Epidermal melanocyte (primary cell): ENCODE measurements at regions not wholly inside any gene's neighbourhood (a gene's known extent, or its start where the extent isn't known, plus 50 kb on each side); places are given as distances from the start of the nearest gene placed in this dataset.
"Not testable (repeated sequence)": the region's sequence is repeated elsewhere in the genome, so short reads cannot be mapped to it uniquely, and the experiment has no call there.

Source experiments
- DNase-seq: peaks from one replicate; pipeline ENCODE4 v3.0.0; 2011; ENCODE audit warnings: low spot score; ENCODE audit not compliant: insufficient read length

GRCh38 chr16:52104993-52105392 lies 441.9 kb downstream of the TOX3 start:
- DNase-seq: not testable (repeated sequence)

GRCh38 chr16:52103791-52104190 lies 443.2 kb downstream of the TOX3 start:
- DNase-seq: no peak

DNA sequence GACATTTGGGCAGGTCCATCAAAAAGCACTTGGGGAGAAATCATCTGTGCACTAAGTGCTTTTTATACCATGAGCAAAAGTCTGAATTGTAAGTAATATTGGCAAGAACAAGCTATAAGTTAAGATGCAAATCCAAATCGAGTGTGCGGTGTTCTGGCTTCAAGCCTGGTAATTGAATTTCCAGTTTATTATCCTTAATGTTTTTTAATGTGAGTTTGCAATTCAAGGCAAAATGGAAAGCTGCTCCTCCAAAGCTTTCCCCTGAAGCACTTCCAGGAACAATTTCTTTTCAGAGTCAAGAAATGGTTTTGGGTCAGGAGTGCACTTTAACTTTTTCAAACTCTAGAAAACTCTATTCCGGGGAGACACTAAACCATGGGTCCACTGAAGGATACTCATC lies 445.7 kb downstream of the TOX3 start:
- no peak for DNase-seq

- DNase-seq: no peak
Observed at GRCh38 chr16:52099382-52099781, 447.6 kb downstream of the TOX3 start.

GRCh38 chr16:52095471-52095870 lies 451.5 kb downstream of the TOX3 start:
- DNase-seq: no peak

DNA sequence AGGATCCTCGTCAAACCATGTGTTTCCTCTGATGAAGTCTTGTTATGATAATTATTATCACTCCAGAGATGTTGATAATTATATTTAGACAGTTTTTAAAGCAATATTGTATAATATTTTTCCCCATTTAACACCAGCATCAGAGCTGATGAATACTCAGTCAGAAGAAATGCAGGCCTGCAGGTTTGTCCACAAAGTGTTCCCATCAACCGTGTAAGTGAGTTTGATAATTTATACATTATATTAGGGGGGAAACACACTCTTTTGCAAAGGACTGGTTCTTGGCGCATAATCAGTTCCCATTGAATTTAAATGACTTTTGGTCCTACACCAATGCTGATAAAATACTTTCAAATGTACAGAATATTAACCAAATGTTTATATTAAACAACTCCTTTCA lies 454.8 kb downstream of the TOX3 start:
- no peak for DNase-seq

DNA sequence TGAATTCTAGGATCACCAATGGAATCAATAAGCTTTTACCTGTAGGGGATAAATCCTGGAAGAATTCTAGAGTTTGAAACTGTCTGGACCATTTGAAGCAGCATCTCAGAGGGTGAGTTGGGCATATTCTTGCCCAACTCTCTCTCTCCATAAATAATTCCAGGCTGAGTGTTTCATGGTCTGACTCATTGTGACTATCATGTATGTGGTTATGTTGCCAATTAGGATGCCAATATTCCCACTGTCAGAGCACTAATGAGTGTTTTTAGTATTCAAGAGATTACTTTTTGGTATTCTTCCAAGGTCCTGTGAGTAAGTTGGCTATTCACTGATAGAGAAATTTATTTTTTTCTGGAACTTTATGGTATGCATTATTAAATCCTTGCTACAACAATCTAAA lies 456.9 kb downstream of the TOX3 start:
- DNase-seq: no peak

GRCh38 chr16:52089476-52089875 lies 457.5 kb downstream of the TOX3 start:
- no peak for DNase-seq

DNA sequence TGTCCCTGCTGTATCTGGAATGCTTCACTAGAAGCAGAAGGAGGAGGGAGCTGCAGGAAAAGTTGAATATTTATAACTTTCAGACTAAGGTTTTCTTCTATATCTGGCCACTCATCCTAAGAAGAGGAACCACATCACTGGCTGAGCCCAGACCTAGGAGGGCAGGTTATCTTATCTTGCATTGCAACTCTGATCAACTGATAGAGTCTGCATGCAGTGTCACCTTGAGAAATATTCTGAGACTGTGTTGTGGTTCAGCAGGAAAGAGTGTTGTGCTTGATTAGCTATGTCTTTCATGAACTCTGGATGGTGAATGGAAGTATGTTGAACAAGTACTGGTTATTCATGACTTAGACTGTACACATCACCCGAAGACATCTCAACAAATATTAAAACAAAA lies 460.0 kb downstream of the TOX3 start:
- no peak for DNase-seq

DNA sequence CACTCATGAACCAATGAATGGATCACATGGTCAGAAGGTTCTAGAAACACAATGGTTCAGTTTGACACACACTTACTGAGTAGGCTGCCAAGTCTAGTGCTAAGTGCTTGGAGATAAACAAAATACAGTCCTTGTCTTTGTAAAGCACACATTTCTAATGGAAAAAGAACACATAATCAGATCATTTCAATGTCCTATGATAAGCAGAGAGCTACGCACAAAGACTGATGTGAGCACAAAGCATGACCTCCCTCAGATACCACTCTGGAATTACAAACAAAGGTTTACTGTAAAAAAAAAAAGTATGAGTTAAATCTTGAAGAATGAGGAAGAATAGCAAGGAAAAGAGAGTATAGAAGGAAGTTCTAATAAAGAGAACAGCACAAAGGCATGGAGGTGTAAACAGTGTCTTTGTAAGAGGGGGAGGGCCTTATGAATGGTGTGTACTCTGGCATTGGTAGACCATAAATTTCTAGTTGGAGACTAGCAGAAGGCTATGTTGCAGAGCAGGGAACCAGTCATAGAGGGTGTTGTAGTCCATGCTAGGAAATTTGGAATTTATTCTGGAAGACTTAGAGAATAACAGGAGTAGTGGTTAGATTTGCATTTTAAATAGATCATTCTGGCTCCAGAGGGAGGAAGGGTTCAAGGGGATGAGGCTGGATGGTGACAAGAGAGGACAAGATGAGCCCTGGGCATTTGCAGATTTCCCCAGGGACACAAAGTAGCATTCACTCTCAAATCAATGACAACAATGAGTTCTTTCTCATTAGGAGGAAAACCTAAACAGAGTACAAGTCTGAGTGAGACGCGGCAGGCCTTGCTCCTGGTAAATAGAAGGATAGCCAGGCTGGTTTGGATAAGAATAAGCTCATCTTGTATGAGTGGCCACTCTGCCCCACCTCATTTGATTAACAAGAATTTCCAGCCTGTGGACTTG lies 468.0 kb downstream of the TOX3 start:
- DNase-seq: no peak

- DNase-seq: no peak
Observed at GRCh38 chr16:52077607-52078006, 469.3 kb downstream of the TOX3 start.

GRCh38 chr16:52076801-52077201 lies 470.1 kb downstream of the TOX3 start:
- no peak for DNase-seq

DNA sequence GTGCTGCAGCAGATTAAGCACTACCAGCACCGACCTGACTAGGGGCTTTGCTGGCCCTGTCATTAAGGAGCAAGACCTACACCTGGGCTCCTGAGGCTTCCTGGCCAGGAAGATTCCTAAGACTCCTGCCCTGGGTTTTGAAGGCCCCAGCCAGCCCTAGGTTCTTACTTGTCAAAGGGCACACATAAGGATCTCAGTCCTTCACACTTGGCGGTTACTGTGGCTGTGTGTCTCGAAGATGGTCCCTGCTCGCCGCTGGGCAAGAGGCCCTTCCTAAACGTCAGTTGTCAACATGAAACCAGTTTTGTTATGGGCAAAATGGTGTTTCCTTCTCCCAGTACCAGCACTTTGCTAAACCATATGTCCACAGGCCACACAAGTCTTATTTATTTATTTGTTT lies 470.6 kb downstream of the TOX3 start:
- no peak for DNase-seq

- DNase-seq: no peak
Observed at GRCh38 chr16:52074133-52074532, 472.8 kb downstream of the TOX3 start.

DNA sequence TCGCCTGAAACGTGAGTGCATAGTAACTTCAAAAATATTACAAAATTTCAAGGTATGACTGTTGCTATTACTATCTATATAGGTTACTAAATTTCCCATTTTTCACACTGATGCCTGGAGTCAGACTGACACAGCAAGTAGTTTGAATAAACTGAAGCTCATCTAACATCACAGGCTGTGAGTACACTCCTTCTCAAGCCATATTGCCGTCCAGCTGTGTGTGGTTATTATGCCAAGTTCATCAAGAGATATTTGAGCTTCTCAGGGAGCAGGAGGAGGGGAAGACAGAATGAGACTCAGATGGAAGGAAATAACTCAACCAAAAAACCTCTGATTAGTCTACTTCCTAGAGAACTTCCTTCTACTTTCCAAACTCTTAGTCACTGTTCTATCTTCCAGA lies 473.9 kb downstream of the TOX3 start:
- DNase-seq: no peak

- no peak for DNase-seq
Observed at GRCh38 chr16:52071101-52071500, 475.8 kb downstream of the TOX3 start.

DNA sequence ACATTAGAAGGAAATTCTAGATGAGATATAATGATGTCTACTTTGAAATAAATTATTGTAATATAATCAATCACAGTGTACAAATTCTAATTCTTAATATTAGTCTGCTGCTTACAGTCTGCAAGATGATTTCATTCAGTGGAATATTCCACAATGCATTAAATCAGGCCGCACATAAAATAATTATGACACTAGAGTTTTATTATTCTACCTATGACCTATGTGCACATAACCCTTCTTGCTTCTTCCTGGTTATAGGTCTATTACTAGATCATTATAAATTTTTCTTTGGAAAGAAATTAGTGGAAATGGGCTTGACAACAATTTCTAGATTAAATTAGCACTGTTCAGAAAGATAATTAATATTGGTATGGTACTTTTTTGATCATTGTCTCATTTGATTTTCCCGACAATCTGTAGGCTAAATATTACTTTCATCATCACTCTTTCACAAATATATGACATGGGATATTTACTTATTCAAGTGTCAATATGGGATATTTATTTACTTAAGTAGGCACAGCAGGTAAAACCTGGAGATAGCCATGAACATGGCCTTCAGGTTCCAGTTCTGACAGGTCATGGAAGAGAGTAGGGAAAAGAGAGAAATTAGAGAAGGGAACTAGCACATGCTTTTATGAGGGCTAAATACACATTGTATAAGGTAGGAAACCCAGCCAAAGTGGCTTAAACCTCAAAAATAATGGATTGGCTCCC lies 476.4 kb downstream of the TOX3 start:
- no peak for DNase-seq

DNA sequence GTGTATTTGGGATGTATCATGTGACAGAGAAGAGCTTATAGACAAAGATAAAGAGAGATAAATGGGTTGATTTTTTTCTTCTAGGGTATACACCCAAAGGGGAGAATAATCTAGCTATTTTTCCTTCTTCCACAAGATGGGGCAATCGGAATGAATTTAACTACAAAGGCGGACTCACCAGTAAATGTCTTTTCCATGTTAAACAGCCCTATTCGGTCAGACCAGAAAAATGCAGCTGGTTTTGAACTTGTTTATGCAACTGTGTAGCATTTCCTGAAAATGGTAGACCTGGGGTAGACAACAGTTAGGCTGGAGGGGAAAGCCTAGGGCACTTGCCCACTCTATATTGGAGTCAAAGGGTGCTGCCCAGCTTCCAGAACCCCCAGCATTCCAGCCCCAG lies 477.1 kb downstream of the TOX3 start:
- DNase-seq: no peak

GRCh38 chr16:52068447-52069074 lies 478.4 kb downstream of the TOX3 start:
- no peak for DNase-seq

DNA sequence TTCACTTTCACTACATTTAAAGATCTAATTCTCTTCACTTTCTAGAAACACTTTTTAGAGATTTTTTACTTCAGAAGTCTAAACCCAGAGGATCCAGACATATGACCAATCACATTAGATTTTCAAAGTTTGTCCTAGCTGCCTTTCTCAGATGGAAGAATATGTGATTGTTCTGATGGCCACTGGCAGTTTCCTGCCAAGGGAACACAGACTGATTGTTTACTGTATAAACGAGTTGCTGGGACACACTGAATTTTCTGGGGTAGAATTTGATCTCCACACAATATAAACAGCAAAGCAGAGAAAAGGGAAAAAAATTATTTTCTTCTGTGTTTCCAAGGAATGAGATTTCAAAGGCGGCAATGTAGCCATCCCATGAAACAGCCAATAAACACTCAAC lies 480.0 kb downstream of the TOX3 start:
- DNase-seq: no peak

DNA sequence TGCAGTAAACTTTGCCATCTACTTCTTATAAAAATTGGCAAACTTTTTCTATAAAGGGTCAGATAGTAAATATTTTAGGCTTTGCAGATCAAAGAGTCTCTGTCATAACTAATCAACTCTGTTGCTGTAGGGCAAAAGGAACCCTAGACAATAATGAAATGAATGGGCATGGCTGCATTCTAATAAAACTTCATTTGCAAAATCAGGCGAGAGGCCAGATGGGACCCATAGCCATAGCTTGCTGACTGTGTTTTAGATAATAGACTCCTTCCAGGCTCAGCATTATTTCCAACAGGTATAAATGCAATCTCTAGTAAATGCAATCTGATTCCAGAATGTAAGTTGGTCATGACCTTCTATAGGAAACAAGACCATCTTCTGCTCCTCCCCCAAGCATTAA lies 490.7 kb downstream of the TOX3 start:
- no peak for DNase-seq

GRCh38 chr16:52055381-52055780 lies 491.6 kb downstream of the TOX3 start:
- no peak for DNase-seq
